IMR-90 (cell line): ENCODE measurements at regions not wholly inside any gene's neighbourhood (a gene's known extent, or its start where the extent isn't known, plus 50 kb on each side); places are given as distances from the start of the nearest gene placed in this dataset.

ENCODE experiments used
- ATAC-seq: fragments of 200-7000 bp; cut with Tn5 transposase; 2 replicates; pipeline ENCODE4 v1.9.1; 2020; ENCODE audit warnings: low read depth, mild to moderate bottlenecking, moderate library complexity
- BruUV-seq: library from RNA; stranded (reverse); fragments of 400-500 nt; replicated peaks from 2 replicates; lab custom pipeline; 2021; lab: Mats Ljungman, UMichigan
- CTCF ChIA-PET: fragments of 300-600 bp; formaldehyde crosslinking; extraction: SDS; loops from one replicate; lab custom pipeline; 2021; ENCODE audit warnings: antibody characterized with exemption; lab: Yijun Ruan, JAX
- POLR2A ChIA-PET: fragments of 300-600 bp; sonication (Branson Sonifier 250); formaldehyde crosslinking; loops from one replicate; lab custom pipeline; 2022; ENCODE audit warnings: antibody characterized with exemption; ENCODE audit not compliant: unreplicated experiment; lab: Charles Lee
- DNase-seq: peaks from one replicate; pipeline ENCODE4 v3.0.0; 2013
- H2AFZ ChIP-seq: replicated peaks from 2 replicates; pipeline ENCODE3; 2013; ENCODE audit warnings: low read length, mild to moderate bottlenecking; ENCODE audit not compliant: poor library complexity
- H2AK5ac ChIP-seq: 2 replicates; pipeline ENCODE4 v1.6.1; 2013; ENCODE audit warnings: low read depth, low read length, inconsistent platforms
- H2AK9ac ChIP-seq: replicated peaks from 2 replicates; pipeline ENCODE3; 2013; ENCODE audit warnings: mild to moderate bottlenecking, low read depth, low read length, moderate library complexity; ENCODE audit not compliant: poor library complexity
- H2BK120ac ChIP-seq: 2 replicates; pipeline ENCODE4 v1.6.1; 2013; ENCODE audit warnings: low read depth, low read length, inconsistent platforms
- H2BK15ac ChIP-seq: 3 replicates; pipeline ENCODE4 v1.6.1; 2013; ENCODE audit warnings: low read depth, low read length, inconsistent platforms
- H2BK20ac ChIP-seq: 2 replicates; pipeline ENCODE4 v1.6.1; 2013; ENCODE audit warnings: low read depth, mild to moderate bottlenecking, inconsistent platforms, low read length, moderate library complexity
- H2BK5ac ChIP-seq: 2 replicates; pipeline ENCODE4 v1.6.1; 2013; ENCODE audit warnings: mild to moderate bottlenecking, low read depth, low read length, inconsistent platforms; ENCODE audit not compliant: poor library complexity, severe bottlenecking
- H3K14ac ChIP-seq: replicated peaks from 2 replicates; pipeline ENCODE4 v1.6.1; 2013; ENCODE audit warnings: low read depth, low read length, inconsistent platforms
- H3K18ac ChIP-seq: 2 replicates; pipeline ENCODE4 v1.6.1; 2013; ENCODE audit warnings: low read depth, low read length, control low read depth
- H3K23ac ChIP-seq: 2 replicates; pipeline ENCODE4 v1.6.1; 2013; ENCODE audit warnings: low read depth, low read length, inconsistent platforms
- H3K27ac ChIP-seq: 2 replicates; pipeline ENCODE4 v1.5.1; 2013; ENCODE audit warnings: mild to moderate bottlenecking, control low read depth, low read length; ENCODE audit not compliant: insufficient read depth
- H3K27me3 ChIP-seq: 2 replicates; pipeline ENCODE4 v1.6.1; 2013; ENCODE audit warnings: low read length; ENCODE audit not compliant: control insufficient read depth, insufficient read depth
- H3K36me3 ChIP-seq: 2 replicates; pipeline ENCODE4 v1.6.1; 2013; ENCODE audit warnings: low read length, mixed read lengths; ENCODE audit not compliant: control insufficient read depth, insufficient read depth
- H3K4ac ChIP-seq: 2 replicates; pipeline ENCODE4 v1.6.1; 2013; ENCODE audit warnings: low read depth, low read length, inconsistent platforms
- H3K4me1 ChIP-seq: 2 replicates; pipeline ENCODE4 v1.6.1; 2013; ENCODE audit warnings: low read length, mixed read lengths; ENCODE audit not compliant: control insufficient read depth, insufficient read depth
- H3K4me2 ChIP-seq: 2 replicates; pipeline ENCODE4 v1.6.1; 2013; ENCODE audit warnings: low read depth, mild to moderate bottlenecking, control low read depth, low read length, moderate library complexity
- H3K4me3 ChIP-seq: 2 replicates; pipeline ENCODE4 v1.5.1; 2013; ENCODE audit warnings: low read depth, mild to moderate bottlenecking, control low read depth, low read length, moderate library complexity; ENCODE audit not compliant: insufficient read depth
- H3K56ac ChIP-seq: 2 replicates; pipeline ENCODE4 v1.6.1; 2013; ENCODE audit warnings: low read length, inconsistent platforms; ENCODE audit not compliant: insufficient read depth; ENCODE audit errors: extremely low read depth
- H3K79me1 ChIP-seq, 2 experiments: 2 replicates each; pipeline ENCODE4 v1.6.1; 2013; ENCODE audit warnings: low read length in 2 of 2, inconsistent platforms in 1 of 2, low read depth in 1 of 2
- H3K9ac ChIP-seq: 2 replicates; pipeline ENCODE4 v1.6.1; 2013; ENCODE audit warnings: low read depth, low read length, control low read depth
- H3K9me1 ChIP-seq: 2 replicates; pipeline ENCODE4 v1.6.1; 2013; ENCODE audit warnings: low read length, inconsistent platforms; ENCODE audit not compliant: insufficient read depth
- H3K9me3 ChIP-seq: 2 replicates; pipeline ENCODE4 v1.6.1; 2013; ENCODE audit warnings: low read length; ENCODE audit not compliant: control insufficient read depth, insufficient read depth
- H4K20me1 ChIP-seq: 2 replicates; pipeline ENCODE4 v1.6.1; 2013; ENCODE audit warnings: low read length, inconsistent platforms; ENCODE audit not compliant: insufficient read depth
- H4K5ac ChIP-seq: 2 replicates; pipeline ENCODE4 v1.6.1; 2013; ENCODE audit warnings: mild to moderate bottlenecking, low read depth, low read length, control low read depth
- H4K8ac ChIP-seq, 2 experiments: 2 replicates each; pipeline ENCODE4 v1.6.1; 2013; ENCODE audit warnings: low read depth in 2 of 2, low read length in 2 of 2, control low read depth in 1 of 2, inconsistent platforms in 1 of 2
- H4K91ac ChIP-seq: 2 replicates; pipeline ENCODE4 v1.6.1; 2013; ENCODE audit warnings: low read depth, low read length, inconsistent platforms; ENCODE audit not compliant: insufficient read depth
- BHLHE40 ChIP-seq: fragments of 150-350 bp; IDR thresholded peaks from 2 replicates; pipeline ENCODE4 v1.6.1; 2016; ENCODE audit warnings: mild to moderate bottlenecking, low read depth, low read length
- CEBPB ChIP-seq: IDR thresholded peaks from 2 replicates; pipeline ENCODE4 v1.6.1; 2012; ENCODE audit warnings: low read depth, low read length, improper control_type of control experiment
- CHD1 ChIP-seq: IDR thresholded peaks from 2 replicates; pipeline ENCODE4 v1.6.1; 2012; ENCODE audit warnings: low read depth, low read length, improper control_type of control experiment
- CTCF ChIP-seq: conservative IDR thresholded peaks from 2 replicates; pipeline ENCODE4 v1.5.1; 2012; ENCODE audit warnings: mild to moderate bottlenecking, low read depth, low read length, improper control_type of control experiment
- ELK1 ChIP-seq: fragments of 150-350 bp; IDR thresholded peaks from 2 replicates; pipeline ENCODE4 v1.6.1; 2016; ENCODE audit warnings: low read depth, mild to moderate bottlenecking, low read length, moderate library complexity, borderline replicate concordance
- FOS ChIP-seq: fragments of 150-350 bp; IDR thresholded peaks from 2 replicates; pipeline ENCODE4 v1.6.1; 2016; ENCODE audit warnings: low read depth, low read length
- MAFK ChIP-seq: IDR thresholded peaks from 2 replicates; pipeline ENCODE4 v1.6.1; 2012; ENCODE audit warnings: low read depth, low read length, improper control_type of control experiment
- MAZ ChIP-seq: IDR thresholded peaks from 2 replicates; pipeline ENCODE4 v1.6.1; 2012; ENCODE audit warnings: low read depth, mild to moderate bottlenecking, low read length, improper control_type of control experiment, moderate library complexity, borderline replicate concordance
- NFE2L2 ChIP-seq: fragments of 150-350 bp; IDR thresholded peaks from 2 replicates; pipeline ENCODE4 v1.6.1; 2016; ENCODE audit warnings: low read depth, mild to moderate bottlenecking, low read length
- RAD21 ChIP-seq: IDR thresholded peaks from 2 replicates; pipeline ENCODE4 v1.6.1; 2012; ENCODE audit warnings: low read length, improper control_type of control experiment
- RCOR1 ChIP-seq: IDR thresholded peaks from 2 replicates; pipeline ENCODE4 v1.6.1; 2012; ENCODE audit warnings: mild to moderate bottlenecking, low read length, improper control_type of control experiment; ENCODE audit not compliant: insufficient replicate concordance
- RFX5 ChIP-seq: IDR thresholded peaks from 2 replicates; pipeline ENCODE4 v1.8.0; 2012; ENCODE audit warnings: low read depth, mild to moderate bottlenecking, low read length, moderate library complexity
- SMC3 ChIP-seq: fragments of 150-350 bp; IDR thresholded peaks from 2 replicates; pipeline ENCODE4 v1.6.1; 2016; ENCODE audit warnings: low read depth, mild to moderate bottlenecking, antibody characterized with exemption, low read length, moderate library complexity
- USF2 ChIP-seq: fragments of 150-350 bp; IDR thresholded peaks from 2 replicates; pipeline ENCODE4 v1.6.1; 2017; ENCODE audit warnings: mild to moderate bottlenecking, antibody characterized with exemption, low read length, low read depth
- dilution Hi-C: fragments of 300-500 bp; cut with HindIII; formaldehyde crosslinking; loops from one replicate; pipeline ENCODE4 v1.14.3; 2018; ENCODE audit warnings: low sequenced_read_pairs; ENCODE audit not compliant: unreplicated experiment
- in situ Hi-C: fragments of 300-500 bp; cut with MboI; formaldehyde crosslinking; loops from 3 replicates; pipeline ENCODE4 v1.14.3; 2019; ENCODE audit warnings: low sequenced_read_pairs, inconsistent platforms, mixed read lengths
- intact Hi-C: fragments of 100-400 bp; cut with micrococcal nuclease; formaldehyde crosslinking; loops from 2 replicates; pipeline ENCODE4 v1.10.0; 2022

GRCh38 chr18:28916456-28916855 is 739.5 kb upstream of the CDH2 start:
- Histone ChIP-seq H3K4me2 (no peak overlapping the region), H3K4ac (no peak overlapping the region), H3K18ac (no peak overlapping the region), H4K8ac (no peak overlapping the region), H3K79me1 (no peaks in the 10 kb centered on the region), H2AK5ac (no peak overlapping the region), H4K91ac (no peak overlapping the region), H3K14ac (no peak overlapping the region), H2BK15ac (no peak overlapping the region), H3K56ac (no peak overlapping the region), H2AFZ (no peak overlapping the region), H4K5ac (no peak overlapping the region), H3K9me3 (0 out of 2 replicates have a peak, but pooled peaks cover 2% of the 10 kb centered on the region), H4K20me1 (no peaks in the 10 kb centered on the region), H2BK5ac (no peak overlapping the region), H3K23ac (no peak overlapping the region), H3K27ac (no peak overlapping the region), H3K27me3 (no peaks in the 10 kb centered on the region), H2BK120ac (no peak overlapping the region), H3K36me3 (no peaks in the 10 kb centered on the region), H3K9me1 (no peaks in the 10 kb centered on the region), H3K4me3 (no peak overlapping the region), H2AK9ac (no peak overlapping the region), H3K4me1 (no peaks in the 10 kb centered on the region), H3K9ac (no peak overlapping the region), H2BK20ac (no peak overlapping the region)
- dilution Hi-C loops = no loop called here
- no peak for ATAC-seq
- POLR2A ChIA-PET = no interaction called here
- DNase-seq = no peak
- intact Hi-C loops = no loop called here
- CTCF ChIA-PET = no interaction called here
- in situ Hi-C loops = no loop called here
- TF ChIP-seq NFE2L2 (no peak), CTCF (no peak), ELK1 (no peak), MAZ (no peak), SMC3 (no peak), FOS (no peak), BHLHE40 (no peak), CHD1 (no peak), USF2 (no peak), MAFK (no peak), RFX5 (no peak), RAD21 (no peak), CEBPB (no peak), RCOR1 (no peak)
- BruUV-seq = no TSS peak
